ENCODE measurements at regions not wholly inside any gene's neighbourhood (a gene's known extent, or its start where the extent isn't known, plus 50 kb on each side); places are given as distances from the start of the nearest gene placed in this dataset.

- H3K4me3 ChIP-seq (ENCODE audit: low read depth, low read length): no peak overlapping the region
Measured at GRCh38 chr1:105997516-105997915, 1059.0 kb upstream of the PRMT6 start.

GRCh38 chr1:106022312-106022902 is 1034.1 kb upstream of the PRMT6 start:
- no peak overlapping the region for H3K4me3 ChIP-seq (ENCODE audit: low read depth, low read length)

- H3K4me3 ChIP-seq (ENCODE audit: low read depth, low read length): no peak overlapping the region
Measured at GRCh38 chr1:106027871-106028270, 1028.6 kb upstream of the PRMT6 start.

GRCh38 chr1:106037526-106037925 is 1018.9 kb upstream of the PRMT6 start:
- no peak overlapping the region for H3K4me3 ChIP-seq (ENCODE audit: low read depth, low read length)

GRCh38 chr1:106038260-106038659 is 1018.2 kb upstream of the PRMT6 start:
- H3K4me3 ChIP-seq (ENCODE audit: low read depth, low read length): no peak overlapping the region

GRCh38 chr1:106043971-106044370 is 1012.5 kb upstream of the PRMT6 start:
- H3K4me3 ChIP-seq (ENCODE audit: low read depth, low read length): no peak overlapping the region

- no peak overlapping the region for H3K4me3 ChIP-seq (ENCODE audit: low read depth, low read length)
Measured at GRCh38 chr1:106047210-106047609, 1009.3 kb upstream of the PRMT6 start.

- H3K4me3 ChIP-seq (ENCODE audit: low read depth, low read length): no peak overlapping the region
Measured at GRCh38 chr1:106049595-106049994, 1006.9 kb upstream of the PRMT6 start.

- no peak overlapping the region for H3K4me3 ChIP-seq (ENCODE audit: low read depth, low read length)
Measured at GRCh38 chr1:106055855-106056254, 1000.6 kb upstream of the PRMT6 start.

- no peak overlapping the region for H3K4me3 ChIP-seq (ENCODE audit: low read depth, low read length)
Measured at GRCh38 chr1:106061586-106062495, 994.6 kb upstream of the PRMT6 start.

GRCh38 chr1:106063510-106063909 is 993.0 kb upstream of the PRMT6 start:
- no peak overlapping the region for H3K4me3 ChIP-seq (ENCODE audit: low read depth, low read length)

- H3K4me3 ChIP-seq (ENCODE audit: low read depth, low read length): no peak overlapping the region
Measured at GRCh38 chr1:106072909-106073600, 983.4 kb upstream of the PRMT6 start.

GRCh38 chr1:106080608-106081325 is 975.7 kb upstream of the PRMT6 start:
- peak overlapping the region; percentile 2 for H3K4me3 ChIP-seq (ENCODE audit: low read depth, low read length)

GRCh38 chr1:106111044-106111443 is 945.4 kb upstream of the PRMT6 start:
- no peak overlapping the region for H3K4me3 ChIP-seq (ENCODE audit: low read depth, low read length)

- H3K4me3 ChIP-seq (ENCODE audit: low read depth, low read length): no peak overlapping the region
Measured at GRCh38 chr1:106113851-106114250, 942.6 kb upstream of the PRMT6 start.

- no peak overlapping the region for H3K4me3 ChIP-seq (ENCODE audit: low read depth, low read length)
Measured at GRCh38 chr1:106120789-106121188, 935.7 kb upstream of the PRMT6 start.

GRCh38 chr1:106121728-106122127 is 934.7 kb upstream of the PRMT6 start:
- H3K4me3 ChIP-seq (ENCODE audit: low read depth, low read length): no peak overlapping the region

- H3K4me3 ChIP-seq (ENCODE audit: low read depth, low read length): no peak overlapping the region
Measured at GRCh38 chr1:106134561-106134960, 921.9 kb upstream of the PRMT6 start.

- no peak overlapping the region for H3K4me3 ChIP-seq (ENCODE audit: low read depth, low read length)
Measured at GRCh38 chr1:106173101-106173500, 883.4 kb upstream of the PRMT6 start.

- no peak overlapping the region for H3K4me3 ChIP-seq (ENCODE audit: low read depth, low read length)
Measured at GRCh38 chr1:106178791-106179190, 877.7 kb upstream of the PRMT6 start.

GRCh38 chr1:106181866-106182265 is 874.6 kb upstream of the PRMT6 start:
- no peak overlapping the region for H3K4me3 ChIP-seq (ENCODE audit: low read depth, low read length)
